ENCODE measurements at regions not wholly inside any gene's neighbourhood (a gene's known extent, or its start where the extent isn't known, plus 50 kb on each side); places are given as distances from the start of the nearest gene placed in this dataset.

GRCh38 chr5:118156181-118156580 is 832.2 kb downstream of the DTWD2 start:
- intact Hi-C loops (cut with micrococcal nuclease) = no loop called here
- TF ChIP-seq, protein P1, sequence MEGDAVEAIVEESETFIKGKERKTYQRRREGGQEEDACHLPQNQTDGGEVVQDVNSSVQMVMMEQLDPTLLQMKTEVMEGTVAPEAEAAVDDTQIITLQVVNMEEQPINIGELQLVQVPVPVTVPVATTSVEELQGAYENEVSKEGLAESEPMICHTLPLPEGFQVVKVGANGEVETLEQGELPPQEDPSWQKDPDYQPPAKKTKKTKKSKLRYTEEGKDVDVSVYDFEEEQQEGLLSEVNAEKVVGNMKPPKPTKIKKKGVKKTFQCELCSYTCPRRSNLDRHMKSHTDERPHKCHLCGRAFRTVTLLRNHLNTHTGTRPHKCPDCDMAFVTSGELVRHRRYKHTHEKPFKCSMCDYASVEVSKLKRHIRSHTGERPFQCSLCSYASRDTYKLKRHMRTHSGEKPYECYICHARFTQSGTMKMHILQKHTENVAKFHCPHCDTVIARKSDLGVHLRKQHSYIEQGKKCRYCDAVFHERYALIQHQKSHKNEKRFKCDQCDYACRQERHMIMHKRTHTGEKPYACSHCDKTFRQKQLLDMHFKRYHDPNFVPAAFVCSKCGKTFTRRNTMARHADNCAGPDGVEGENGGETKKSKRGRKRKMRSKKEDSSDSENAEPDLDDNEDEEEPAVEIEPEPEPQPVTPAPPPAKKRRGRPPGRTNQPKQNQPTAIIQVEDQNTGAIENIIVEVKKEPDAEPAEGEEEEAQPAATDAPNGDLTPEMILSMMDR (IDR thresholded peaks at IDR 0.05) = no peak
- Mint-ChIP-seq H3K27me3 (no peaks in the 10 kb centered on the region), H3K4me3 (no peak overlapping the region), H3K36me3 (ENCODE audit: low read depth) (no peaks in the 10 kb centered on the region), H3K27ac (no peak overlapping the region), H3K9me3 (peaks cover 6% of the 10 kb centered on the region), H3K4me1 (ENCODE audit: low read depth) (no peaks in the 10 kb centered on the region)
- DNase-seq (no peak), ATAC-seq (no peak)
- CTCF ChIA-PET = no interaction called here
- POLR2A ChIA-PET = no interaction called here

GRCh38 chr5:118146824-118147223 is 841.5 kb downstream of the DTWD2 start:
- intact Hi-C loops (cut with micrococcal nuclease) = no loop called here
- TF ChIP-seq, protein P1 (IDR thresholded peaks at IDR 0.05) = no peak
- DNase-seq (no peak), ATAC-seq (no peak)
- Mint-ChIP-seq H3K36me3 (ENCODE audit: low read depth) (no peaks in the 10 kb centered on the region), H3K27me3 (no peaks in the 10 kb centered on the region), H3K4me1 (ENCODE audit: low read depth) (no peaks in the 10 kb centered on the region), H3K4me3 (no peak overlapping the region), H3K27ac (no peak overlapping the region), H3K9me3 (peaks cover 7% of the 10 kb centered on the region)
- CTCF ChIA-PET = no interaction called here
- POLR2A ChIA-PET = no interaction called here

DNA sequence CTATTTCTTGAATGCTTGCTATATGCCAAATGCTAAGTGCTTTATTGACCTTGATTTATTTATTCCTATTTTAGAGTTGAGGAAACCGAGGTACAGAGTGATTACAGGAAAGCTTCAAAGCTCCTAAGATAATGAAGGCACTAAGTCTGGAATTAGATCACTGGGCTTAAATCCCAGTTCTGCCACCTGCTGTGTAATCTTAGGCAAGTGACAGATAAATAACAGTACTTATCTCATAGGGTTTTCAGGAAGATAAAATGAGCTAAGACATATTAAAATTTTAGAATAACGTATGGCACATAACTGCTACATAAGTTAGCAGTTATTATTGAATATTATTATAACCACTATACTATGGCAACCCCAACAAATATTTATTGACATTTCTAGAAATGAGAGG is 843.8 kb downstream of the DTWD2 start:
- no peaks in the 10 kb centered on the region for H3K36me3 Mint-ChIP-seq (ENCODE audit: low read depth)
- no peak overlapping the region for H3K4me3 Mint-ChIP-seq
- TF ChIP-seq, protein P1 (IDR thresholded peaks at IDR 0.05) = no peak

DNA sequence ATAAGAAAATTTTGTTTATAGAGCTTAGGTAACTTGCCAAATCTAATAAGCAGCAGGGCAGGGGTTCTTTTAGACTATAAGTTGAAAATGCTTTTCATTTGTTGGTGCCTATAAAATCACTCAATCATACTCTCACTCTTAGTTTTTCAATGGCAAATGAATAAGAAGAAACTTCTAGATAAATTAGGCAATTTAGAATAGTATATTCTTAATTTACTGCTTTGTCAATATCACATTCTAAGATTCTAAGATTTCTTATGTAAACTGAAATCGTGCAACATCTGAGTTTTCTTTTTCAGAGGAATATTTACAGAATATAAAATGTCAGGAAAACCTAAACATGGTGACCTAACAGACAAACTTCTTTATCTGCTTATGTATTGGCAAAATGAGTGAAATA is 849.0 kb downstream of the DTWD2 start:
- ChIA-PET CTCF (no interaction called here), POLR2A (no interaction called here)
- Mint-ChIP-seq H3K4me3 (no peak overlapping the region), H3K9me3 (peaks cover 1% of the 10 kb centered on the region), H3K4me1 (ENCODE audit: low read depth) (no peaks in the 10 kb centered on the region), H3K36me3 (ENCODE audit: low read depth) (no peaks in the 10 kb centered on the region), H3K27me3 (no peaks in the 10 kb centered on the region), H3K27ac (no peak overlapping the region)
- DNase-seq = no peak
- TF ChIP-seq, protein P1 (IDR thresholded peaks at IDR 0.05) = no peak
- intact Hi-C loops (cut with micrococcal nuclease) = no loop called here
- no peak for ATAC-seq

More for the DNA sequence above, 843.8 kb downstream of the DTWD2 start:
- Mint-ChIP-seq H3K27me3 (no peaks in the 10 kb centered on the region), H3K4me1 (ENCODE audit: low read depth) (no peaks in the 10 kb centered on the region), H3K27ac (no peak overlapping the region), H3K9me3 (peaks cover 4% of the 10 kb centered on the region)
- intact Hi-C loops (cut with micrococcal nuclease) = no loop called here
- no peak for DNase-seq
- no peak for ATAC-seq
- ChIA-PET POLR2A (no interaction called here), CTCF (no interaction called here)

DNA sequence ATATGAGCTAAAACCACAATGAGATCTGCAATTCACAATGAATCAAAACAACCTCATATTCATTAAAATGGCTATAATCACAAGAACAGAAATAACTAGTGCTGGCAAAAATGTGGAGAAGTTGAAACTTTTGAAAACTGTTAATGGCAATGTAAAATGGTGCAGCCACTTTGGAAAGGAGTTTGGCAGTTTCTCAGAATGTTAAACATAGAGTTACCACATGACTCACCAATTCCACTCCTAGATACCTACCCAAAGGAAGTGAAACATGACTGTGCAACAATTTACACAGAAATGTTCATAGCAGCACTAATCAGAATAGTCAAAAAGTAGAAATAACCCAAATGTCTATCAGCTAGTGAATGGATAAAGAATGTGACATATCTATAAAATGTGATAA is 862.2 kb downstream of the DTWD2 start:
- Mint-ChIP-seq H3K27ac (no peak overlapping the region), H3K27me3 (no peaks in the 10 kb centered on the region), H3K36me3 (ENCODE audit: low read depth) (no peaks in the 10 kb centered on the region), H3K4me3 (no peak overlapping the region), H3K4me1 (ENCODE audit: low read depth) (no peaks in the 10 kb centered on the region), H3K9me3 (peaks cover 7% of the 10 kb centered on the region)
- TF ChIP-seq, protein P1 (IDR thresholded peaks at IDR 0.05) = no peak
- POLR2A ChIA-PET = no interaction called here
- no peak for DNase-seq
- no peak for ATAC-seq
- CTCF ChIA-PET = no interaction called here
- intact Hi-C loops (cut with micrococcal nuclease) = no loop called here
